H9 (cell line): ENCODE measurements at regions not wholly inside any gene's neighbourhood (a gene's known extent, or its start where the extent isn't known, plus 50 kb on each side); places are given as distances from the start of the nearest gene placed in this dataset.

Experiments
- DNase-seq: peaks from one replicate; pipeline ENCODE4 v3.0.0-alpha.2; 2017
- H2AFZ ChIP-seq: one replicate; pipeline ENCODE4 v1.6.1; 2013; ENCODE audit warnings: mild to moderate bottlenecking, low read length, control low read depth, moderate library complexity
- H2AK5ac ChIP-seq: 2 replicates; pipeline ENCODE4 v1.6.1; 2013; ENCODE audit warnings: low read length, control low read depth, mixed read lengths; ENCODE audit not compliant: insufficient read length
- H2BK120ac ChIP-seq: one replicate; pipeline ENCODE4 v1.6.1; 2013; ENCODE audit warnings: low read depth, mild to moderate bottlenecking, low read length, control low read depth, inconsistent platforms; ENCODE audit not compliant: poor library complexity, severe bottlenecking
- H2BK12ac ChIP-seq: 2 replicates; pipeline ENCODE4 v1.6.1; 2013; ENCODE audit warnings: low read length, control low read depth, mixed read lengths, low read depth; ENCODE audit not compliant: insufficient read length
- H2BK15ac ChIP-seq: 2 replicates; pipeline ENCODE4 v1.6.1; 2013; ENCODE audit warnings: low read depth, low read length, control low read depth
- H2BK20ac ChIP-seq: one replicate; pipeline ENCODE4 v1.6.1; 2013; ENCODE audit warnings: low read depth, mild to moderate bottlenecking, low read length, control low read depth, inconsistent platforms; ENCODE audit not compliant: poor library complexity, severe bottlenecking
- H2BK5ac ChIP-seq: 2 replicates; pipeline ENCODE4 v1.6.1; 2013; ENCODE audit warnings: low read length, control low read depth, mixed read lengths; ENCODE audit not compliant: insufficient read length
- H3K14ac ChIP-seq: 2 replicates; pipeline ENCODE4 v1.6.1; 2013; ENCODE audit warnings: low read length, control low read depth; ENCODE audit not compliant: insufficient read depth
- H3K18ac ChIP-seq: 2 replicates; pipeline ENCODE4 v1.6.1; 2013; ENCODE audit warnings: low read depth, mild to moderate bottlenecking, mixed read lengths, low read length, control low read depth; ENCODE audit not compliant: insufficient read length
- H3K23ac ChIP-seq: 2 replicates; pipeline ENCODE4 v1.6.1; 2013; ENCODE audit warnings: low read length, control low read depth, mixed read lengths, low read depth; ENCODE audit not compliant: insufficient read length
- H3K23me2 ChIP-seq: 2 replicates; pipeline ENCODE4 v1.6.1; 2013; ENCODE audit warnings: low read depth, mild to moderate bottlenecking, mixed read lengths, low read length, control low read depth; ENCODE audit not compliant: insufficient read length, poor library complexity, severe bottlenecking
- H3K27ac ChIP-seq: 2 replicates; pipeline ENCODE4 v1.5.1; 2013; ENCODE audit warnings: low read length, control low read depth, mixed read lengths, low read depth; ENCODE audit not compliant: insufficient read length
- H3K27me3 ChIP-seq: 2 replicates; pipeline ENCODE4 v1.6.1; 2013; ENCODE audit warnings: low read length, control low read depth, inconsistent platforms; ENCODE audit not compliant: insufficient read depth
- H3K4ac ChIP-seq: 2 replicates; pipeline ENCODE4 v1.6.1; 2013; ENCODE audit warnings: low read depth, mild to moderate bottlenecking, control low read depth, inconsistent platforms, low read length, moderate library complexity
- H3K4me1 ChIP-seq: 2 replicates; pipeline ENCODE4 v1.6.1; 2013; ENCODE audit warnings: low read length, control low read depth, inconsistent platforms; ENCODE audit not compliant: insufficient read depth
- H3K4me2 ChIP-seq: 2 replicates; pipeline ENCODE4 v1.6.1; 2013; ENCODE audit warnings: low read length, control low read depth, mixed read lengths; ENCODE audit not compliant: insufficient read length, insufficient read depth
- H3K56ac ChIP-seq: 2 replicates; pipeline ENCODE4 v1.6.1; 2013; ENCODE audit warnings: low read depth, mild to moderate bottlenecking, mixed read lengths, low read length, control low read depth; ENCODE audit not compliant: insufficient read length
- H3K79me1 ChIP-seq: 2 replicates; pipeline ENCODE4 v1.6.1; 2013; ENCODE audit warnings: low read depth, mild to moderate bottlenecking, moderate library complexity, low read length, control low read depth, inconsistent platforms; ENCODE audit not compliant: insufficient read depth, poor library complexity, severe bottlenecking
- H3K79me2 ChIP-seq: 2 replicates; pipeline ENCODE4 v1.6.1; 2013; ENCODE audit warnings: low read length, control low read depth, inconsistent platforms; ENCODE audit not compliant: insufficient read depth
- H3K9ac ChIP-seq: 2 replicates; pipeline ENCODE4 v1.6.1; 2013; ENCODE audit warnings: low read length, control low read depth, mixed read lengths; ENCODE audit not compliant: insufficient read length; ENCODE audit errors: extremely low read depth
- H3K9me3 ChIP-seq: one replicate; pipeline ENCODE4 v1.6.1; 2013; ENCODE audit warnings: low read depth, low read length, inconsistent platforms; ENCODE audit not compliant: control insufficient read depth
- H3T11ph ChIP-seq: one replicate; pipeline ENCODE4 v1.6.1; 2013; ENCODE audit warnings: mild to moderate bottlenecking, low read length, control low read depth, inconsistent platforms
- H4K20me1 ChIP-seq: one replicate; pipeline ENCODE4 v1.6.1; 2013; ENCODE audit not compliant: control insufficient read depth, insufficient read length, insufficient read depth
- H4K5ac ChIP-seq: 2 replicates; pipeline ENCODE4 v1.6.1; 2013; ENCODE audit warnings: low read depth, mild to moderate bottlenecking, mixed read lengths, low read length, control low read depth; ENCODE audit not compliant: insufficient read length
- H4K8ac ChIP-seq: replicated peaks from 2 replicates; pipeline ENCODE4 v1.6.1; 2013; ENCODE audit warnings: low read length, control low read depth, mixed read lengths, low read depth; ENCODE audit not compliant: insufficient read length
- H4K91ac ChIP-seq: 2 replicates; pipeline ENCODE4 v1.6.1; 2013; ENCODE audit warnings: low read depth, mild to moderate bottlenecking, moderate library complexity, mixed read lengths, low read length, control low read depth; ENCODE audit not compliant: insufficient read length
- H3K27ac Mint-ChIP-seq, 3 experiments: 2 replicates in 2 of 3; 3 replicates in 1 of 3; pipeline ENCODE4 v1.8.0; 2020 to 2021; ENCODE audit warnings: mixed read lengths in 3 of 3, mild to moderate bottlenecking in 1 of 3, moderate library complexity in 1 of 3
- H3K27me3 Mint-ChIP-seq: 2 replicates; pipeline ENCODE4 v1.8.0; 2021; ENCODE audit warnings: low read depth, mild to moderate bottlenecking, moderate library complexity, mixed read lengths
- H3K36me3 Mint-ChIP-seq, 3 experiments: 2 replicates in 2 of 3; 3 replicates in 1 of 3; pipeline ENCODE4 v1.8.0; 2020 to 2021; ENCODE audit warnings: low read depth in 3 of 3, mixed read lengths in 3 of 3; ENCODE audit not compliant: insufficient read depth in 1 of 3
- H3K4me1 Mint-ChIP-seq, 2 experiments: 2 replicates each; pipeline ENCODE4 v1.8.0; 2020; ENCODE audit warnings: mixed read lengths in 2 of 2
- H3K4me3 Mint-ChIP-seq, 2 experiments: 2 replicates in 1 of 2; 3 replicates in 1 of 2; pipeline ENCODE4 v1.8.0; 2020 to 2021; ENCODE audit warnings: mild to moderate bottlenecking in 2 of 2, mixed read lengths in 2 of 2, moderate library complexity in 1 of 2
- H3K9me3 Mint-ChIP-seq, 2 experiments: 2 replicates in 1 of 2; 3 replicates in 1 of 2; pipeline ENCODE4 v1.8.0; 2020; ENCODE audit warnings: mild to moderate bottlenecking in 2 of 2, mixed read lengths in 2 of 2, moderate library complexity in 1 of 2
- CTCF ChIP-seq: fragments of 200-600 bp; sonication (generic); conservative IDR thresholded peaks from 3 replicates; pipeline ENCODE4 v1.8.0; 2021; ENCODE audit warnings: antibody characterized with exemption, mild to moderate bottlenecking
- WGBS: extraction: QIAGEN DNeasy Blood & Tissue Kit; methylation state at CpG from one replicate; pipeline ENCODE4 v1.1.7; 2013; ENCODE audit warnings: missing lambda C conversion rate, low lambda C conversion rate, mixed read lengths; ENCODE audit not compliant: insufficient read length; ENCODE audit errors: extremely low coverage; 5-methylcytosine and 5-hydroxymethylcytosine counted together

- H3K23me2 ChIP-seq: no peaks in the 10 kb centered on the region
- H3K14ac ChIP-seq: no peak overlapping the region
- no peak overlapping the region for H3K23ac ChIP-seq
- no peak overlapping the region for H3K9ac ChIP-seq
- H2BK5ac ChIP-seq: no peak overlapping the region
- no peak overlapping the region for H3K4ac ChIP-seq
- Mint-ChIP-seq H3K27me3 (no peaks in the 10 kb centered on the region), H3K9me3 (no peaks in the 10 kb centered on the region), H3K4me1 (no peaks in the 10 kb centered on the region), H3K4me3 (no peak overlapping the region), H3K36me3 (no peaks in the 10 kb centered on the region), H3K27ac (no peak overlapping the region)
- no peak overlapping the region for H2BK15ac ChIP-seq
- no peak overlapping the region for H3K18ac ChIP-seq
- no peaks in the 10 kb centered on the region for H3K9me3 ChIP-seq
- no peak overlapping the region for H3K4me2 ChIP-seq
- H2BK120ac ChIP-seq: no peak overlapping the region
- no peak overlapping the region for H3T11ph ChIP-seq
- WGBS: no CpG with 5 or more reads among the region's 2 CpGs
- H2AK5ac ChIP-seq: no peak overlapping the region
- no peak overlapping the region for H3K56ac ChIP-seq
- no peak overlapping the region for H2AFZ ChIP-seq
- no peak overlapping the region for H2BK20ac ChIP-seq
- H4K91ac ChIP-seq: no peak overlapping the region
- H4K8ac ChIP-seq: no peak overlapping the region
- no peaks in the 10 kb centered on the region for H3K79me1 ChIP-seq
- no peaks in the 10 kb centered on the region for H3K4me1 ChIP-seq
- H2BK12ac ChIP-seq: no peak overlapping the region
- TF ChIP-seq CTCF: no peak
- no peak overlapping the region for H4K5ac ChIP-seq
- DNase-seq: no peak
- no peaks in the 10 kb centered on the region for H3K79me2 ChIP-seq
- H3K27ac ChIP-seq: no peak overlapping the region
- H3K27me3 ChIP-seq: no peaks in the 10 kb centered on the region
- no peaks in the 10 kb centered on the region for H4K20me1 ChIP-seq
These were observed 176.8 kb downstream of the ISL1 start for GRCh38 chr5:51559921-51560658.
